ENCODE measurements at regions not wholly inside any gene's neighbourhood (a gene's known extent, or its start where the extent isn't known, plus 50 kb on each side); places are given as distances from the start of the nearest gene placed in this dataset.

- Mint-ChIP-seq H3K27ac (ENCODE audit: unreplicated experiment) (no peak overlapping the region), H3K4me1 (ENCODE audit: low read depth) (peaks cover 16% of the 10 kb centered on the region), H3K4me3 (ENCODE audit: unreplicated experiment) (no peak overlapping the region), H3K27me3 (ENCODE audit: low read depth) (no peaks in the 10 kb centered on the region), H3K9me3 (ENCODE audit: low read depth) (no peaks in the 10 kb centered on the region), H3K36me3 (ENCODE audit: low read depth) (no peaks in the 10 kb centered on the region)
- no peak for DNase-seq (ENCODE audit: low spot score)
- TF ChIP-seq, protein P1, sequence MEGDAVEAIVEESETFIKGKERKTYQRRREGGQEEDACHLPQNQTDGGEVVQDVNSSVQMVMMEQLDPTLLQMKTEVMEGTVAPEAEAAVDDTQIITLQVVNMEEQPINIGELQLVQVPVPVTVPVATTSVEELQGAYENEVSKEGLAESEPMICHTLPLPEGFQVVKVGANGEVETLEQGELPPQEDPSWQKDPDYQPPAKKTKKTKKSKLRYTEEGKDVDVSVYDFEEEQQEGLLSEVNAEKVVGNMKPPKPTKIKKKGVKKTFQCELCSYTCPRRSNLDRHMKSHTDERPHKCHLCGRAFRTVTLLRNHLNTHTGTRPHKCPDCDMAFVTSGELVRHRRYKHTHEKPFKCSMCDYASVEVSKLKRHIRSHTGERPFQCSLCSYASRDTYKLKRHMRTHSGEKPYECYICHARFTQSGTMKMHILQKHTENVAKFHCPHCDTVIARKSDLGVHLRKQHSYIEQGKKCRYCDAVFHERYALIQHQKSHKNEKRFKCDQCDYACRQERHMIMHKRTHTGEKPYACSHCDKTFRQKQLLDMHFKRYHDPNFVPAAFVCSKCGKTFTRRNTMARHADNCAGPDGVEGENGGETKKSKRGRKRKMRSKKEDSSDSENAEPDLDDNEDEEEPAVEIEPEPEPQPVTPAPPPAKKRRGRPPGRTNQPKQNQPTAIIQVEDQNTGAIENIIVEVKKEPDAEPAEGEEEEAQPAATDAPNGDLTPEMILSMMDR (IDR thresholded peaks at IDR 0.05) = no peak
These were observed 52.2 kb upstream of the ACKR3 start for GRCh38 chr2:236517251-236518031.
